AML-193 (cell line): ENCODE measurements at regions not wholly inside any gene's neighbourhood (a gene's known extent, or its start where the extent isn't known, plus 50 kb on each side); places are given as distances from the start of the nearest gene placed in this dataset.

Experiments used
- DNase-seq, 2 experiments: peaks; one replicate each; lab custom pipeline; 2025; lab: John Stamatoyannopoulos, UW

GRCh38 chr9:12538842-12539579 lies 154.2 kb upstream of the TYRP1 start:
- DNase-seq: no peak

- DNase-seq: no peak
These were observed 153.6 kb upstream of the TYRP1 start for GRCh38 chr9:12539580-12539975.

GRCh38 chr9:12544700-12545099 lies 148.5 kb upstream of the TYRP1 start:
- no peak for DNase-seq

GRCh38 chr9:12554636-12555035 lies 138.5 kb upstream of the TYRP1 start:
- peak; percentile 5 to 14 for DNase-seq

- no peak for DNase-seq
These were observed 126.6 kb upstream of the TYRP1 start for GRCh38 chr9:12566404-12567090.

- no peak for DNase-seq
These were observed 108.3 kb upstream of the TYRP1 start for GRCh38 chr9:12584656-12585522.

GRCh38 chr9:12595400-12595799 lies 97.8 kb upstream of the TYRP1 start:
- no peak for DNase-seq

GRCh38 chr9:12604164-12604821 lies 88.9 kb upstream of the TYRP1 start:
- no peak for DNase-seq

- DNase-seq: no peak
These were observed 80.9 kb upstream of the TYRP1 start for GRCh38 chr9:12612211-12612770.

- DNase-seq: no peak
These were observed 80.1 kb upstream of the TYRP1 start for GRCh38 chr9:12613071-12613470.

GRCh38 chr9:12614488-12614887 lies 78.7 kb upstream of the TYRP1 start:
- DNase-seq: no peak

GRCh38 chr9:12618956-12619355 lies 74.2 kb upstream of the TYRP1 start:
- DNase-seq: no peak

GRCh38 chr9:12625844-12626243 lies 67.3 kb upstream of the TYRP1 start:
- DNase-seq: no peak

- no peak for DNase-seq
These were observed 66.1 kb upstream of the TYRP1 start for GRCh38 chr9:12627096-12627495.

GRCh38 chr9:12628546-12628945 lies 64.6 kb upstream of the TYRP1 start:
- no peak for DNase-seq

- no peak for DNase-seq
These were observed 64.1 kb upstream of the TYRP1 start for GRCh38 chr9:12629067-12629466.

- no peak for DNase-seq
These were observed 61.3 kb upstream of the TYRP1 start for GRCh38 chr9:12631866-12632265.

- DNase-seq: no peak
These were observed 60.0 kb upstream of the TYRP1 start for GRCh38 chr9:12633016-12633765.

- DNase-seq: peak; percentile 25 to 54
These were observed 53.1 kb upstream of the TYRP1 start for GRCh38 chr9:12640016-12640587.

- no peak for DNase-seq
These were observed 52.1 kb upstream of the TYRP1 start for GRCh38 chr9:12640866-12641636.
